Activated CD4-positive, alpha-beta T cell treated with anti-CD3 and anti-CD28 coated beads, Interleukin-10, Interleukin-2, amounts not matched to agents 100 ng/mL and 50 ng/mL, durations not matched to agents 16 hours and 8 hours (primary cell): ENCODE measurements at regions not wholly inside any gene's neighbourhood (a gene's known extent, or its start where the extent isn't known, plus 50 kb on each side); places are given as distances from the start of the nearest gene placed in this dataset.

ENCODE experiments used
- DNase-seq: peaks from one replicate; pipeline ENCODE4 v3.0.0-alpha.2; 2020

DNA sequence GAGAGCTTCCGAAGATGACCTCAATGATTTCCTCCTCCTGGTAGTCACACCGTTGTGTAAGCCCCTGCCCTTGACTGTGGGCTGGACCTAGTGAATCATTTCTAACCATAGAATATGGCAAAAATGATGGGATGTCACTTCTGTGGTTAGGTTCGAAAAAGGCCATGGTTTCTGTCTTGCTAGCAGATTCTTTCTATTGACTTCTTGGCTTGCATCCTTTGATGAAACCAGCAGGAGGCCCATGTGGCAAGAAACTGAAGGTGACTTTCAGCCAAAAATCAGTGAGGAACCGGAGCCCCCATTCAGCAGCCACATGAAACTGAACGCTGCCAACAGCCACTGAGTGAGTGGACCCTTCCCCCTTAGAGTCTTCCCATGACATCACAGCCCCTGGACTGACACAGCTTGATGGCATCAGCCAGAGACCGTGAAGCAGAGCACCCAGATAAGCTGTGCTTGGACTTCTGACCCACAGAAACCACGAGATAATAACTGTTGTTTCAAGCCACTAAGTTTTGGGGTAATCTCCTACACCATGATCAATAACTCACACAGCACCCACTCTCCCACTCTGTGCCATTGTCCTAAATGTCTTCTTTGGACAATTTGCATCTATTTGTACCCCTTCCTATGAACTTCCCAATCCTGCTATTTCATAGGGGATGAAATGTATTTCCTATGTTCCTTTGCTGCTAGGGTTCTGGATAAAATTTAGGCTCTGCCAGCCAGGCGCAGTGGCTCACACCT, 148.0 kb upstream of the STX18 start:
- DNase-seq = peak; percentile 86

GRCh38 chr4:4687935-4688727, 146.3 kb upstream of the STX18 start:
- DNase-seq = no peak

DNA sequence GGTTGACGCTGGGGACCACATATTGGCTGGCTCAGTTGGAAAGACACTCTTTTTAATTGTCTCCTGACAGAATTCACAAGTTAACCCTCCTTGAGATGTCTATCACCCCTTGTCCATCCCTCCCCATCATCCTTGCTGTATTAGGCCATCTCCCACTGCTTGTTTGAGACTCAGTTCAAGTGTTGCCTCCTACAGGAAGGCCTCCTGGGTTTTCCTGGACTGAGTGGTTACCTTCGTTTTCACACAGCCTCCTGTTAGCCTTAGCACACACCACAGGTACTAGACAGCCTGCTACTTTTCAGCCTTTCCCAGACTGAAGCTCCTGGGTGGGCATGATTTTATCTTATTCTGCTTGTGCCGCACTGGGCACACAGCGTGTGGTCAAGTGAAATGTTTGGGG, 145.3 kb upstream of the STX18 start:
- no peak for DNase-seq

- DNase-seq = no peak
Measured at GRCh38 chr4:4685810-4686795, 144.3 kb upstream of the STX18 start.

GRCh38 chr4:4681653-4682052, 139.8 kb upstream of the STX18 start:
- no peak for DNase-seq

DNA sequence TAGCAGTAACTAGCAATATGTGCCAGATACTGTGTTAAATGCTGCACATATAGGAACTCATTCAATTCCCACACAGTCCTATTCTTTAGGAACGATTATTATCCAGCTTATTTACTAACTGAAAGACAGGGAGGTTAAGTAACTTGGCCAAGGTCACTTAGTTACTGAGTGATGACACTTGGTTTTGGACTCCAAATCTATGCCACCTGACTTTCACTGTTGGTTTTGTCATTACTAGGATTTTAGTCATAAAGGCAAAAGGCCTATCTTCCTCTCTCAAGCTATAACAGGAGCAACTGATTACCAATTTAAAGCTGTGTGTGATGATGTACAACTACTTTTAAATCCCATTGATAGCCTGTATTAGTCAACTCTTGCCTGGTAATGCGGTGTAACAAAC, 138.9 kb upstream of the STX18 start:
- DNase-seq = no peak

- no peak for DNase-seq
Measured at GRCh38 chr4:4680243-4680642, 138.4 kb upstream of the STX18 start.

GRCh38 chr4:4677556-4678522, 136.0 kb upstream of the STX18 start:
- DNase-seq = peak; percentile 13

DNA sequence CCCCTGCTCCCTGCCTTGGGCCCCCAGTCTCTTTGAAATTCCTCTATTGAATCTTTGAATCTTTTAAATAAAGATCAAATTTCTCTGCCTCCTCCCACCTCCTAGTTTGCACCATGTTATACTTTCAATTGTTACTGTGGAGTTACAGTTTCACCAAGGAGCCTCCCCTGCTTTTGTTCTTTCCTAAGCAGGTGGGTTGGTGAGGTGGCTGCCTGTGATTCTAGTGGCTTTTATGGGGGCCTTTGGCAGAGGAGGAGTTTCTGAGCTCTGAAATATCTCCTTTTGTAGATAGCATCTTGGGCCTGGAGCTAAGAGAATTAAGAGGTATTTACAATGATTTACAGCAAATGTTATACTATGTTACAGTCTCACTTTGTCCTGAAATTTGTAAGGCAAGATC, 133.8 kb upstream of the STX18 start:
- DNase-seq = no peak

DNA sequence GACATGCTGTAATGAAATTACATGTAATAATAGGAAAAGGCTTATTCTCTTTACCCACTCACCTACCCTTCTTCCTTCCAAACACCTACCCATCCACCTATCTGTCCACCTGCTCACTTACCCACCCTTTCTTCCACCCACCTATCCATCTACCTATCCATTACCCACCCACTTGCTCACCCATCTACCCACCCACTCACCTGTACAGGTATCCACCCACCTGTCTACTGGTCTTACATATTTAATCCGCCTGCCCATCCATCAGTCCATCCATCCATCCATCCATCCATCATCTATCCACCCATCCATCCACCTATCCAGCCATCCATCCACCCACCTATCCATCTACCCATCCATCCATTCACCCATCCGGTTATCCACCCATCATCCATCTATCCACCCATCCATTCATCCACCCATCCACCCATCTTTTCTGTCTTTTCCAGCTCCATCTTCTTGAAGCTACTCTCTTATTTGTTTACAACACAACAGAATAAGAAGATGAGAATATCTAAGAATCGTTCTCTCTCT, 133.3 kb upstream of the STX18 start:
- DNase-seq = no peak

DNA sequence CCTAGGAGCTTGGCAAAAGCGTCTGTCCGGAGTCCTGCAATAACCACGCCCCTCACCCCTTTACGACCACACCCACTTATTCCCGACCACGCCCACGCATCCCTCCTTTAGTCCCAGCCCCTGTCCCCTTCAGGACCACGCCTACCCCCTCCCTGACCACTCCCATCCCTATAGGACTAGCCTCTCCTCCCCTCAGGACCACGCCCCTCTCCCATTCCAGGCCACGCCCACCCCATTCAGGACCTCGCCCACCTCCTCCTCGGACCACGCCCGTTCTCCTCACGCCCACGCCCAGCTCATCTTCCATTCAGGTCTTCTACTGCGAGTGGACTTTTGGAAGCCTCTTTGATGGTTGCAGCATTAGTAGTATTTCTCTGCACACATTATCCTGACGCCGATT, 131.2 kb upstream of the STX18 start:
- no peak for DNase-seq

DNA sequence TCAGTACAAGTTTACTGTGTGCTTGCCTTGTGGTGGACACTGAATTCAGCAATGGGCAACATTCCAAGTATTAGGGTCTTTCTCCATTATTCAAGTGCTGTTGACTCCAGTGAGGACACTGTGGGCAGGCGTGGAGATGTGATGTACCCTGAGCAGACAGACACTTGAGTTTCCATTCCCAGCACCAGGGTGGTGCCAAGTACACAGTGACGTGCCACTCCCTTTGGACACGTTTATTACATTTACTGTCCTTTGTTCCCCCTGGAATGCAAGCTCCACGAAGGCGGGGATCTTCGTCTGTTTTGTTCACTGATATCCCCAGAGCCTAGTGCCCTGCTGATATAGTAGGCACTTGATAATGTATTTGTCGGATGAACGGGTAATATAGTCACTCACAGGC, 130.6 kb upstream of the STX18 start:
- no peak for DNase-seq

DNA sequence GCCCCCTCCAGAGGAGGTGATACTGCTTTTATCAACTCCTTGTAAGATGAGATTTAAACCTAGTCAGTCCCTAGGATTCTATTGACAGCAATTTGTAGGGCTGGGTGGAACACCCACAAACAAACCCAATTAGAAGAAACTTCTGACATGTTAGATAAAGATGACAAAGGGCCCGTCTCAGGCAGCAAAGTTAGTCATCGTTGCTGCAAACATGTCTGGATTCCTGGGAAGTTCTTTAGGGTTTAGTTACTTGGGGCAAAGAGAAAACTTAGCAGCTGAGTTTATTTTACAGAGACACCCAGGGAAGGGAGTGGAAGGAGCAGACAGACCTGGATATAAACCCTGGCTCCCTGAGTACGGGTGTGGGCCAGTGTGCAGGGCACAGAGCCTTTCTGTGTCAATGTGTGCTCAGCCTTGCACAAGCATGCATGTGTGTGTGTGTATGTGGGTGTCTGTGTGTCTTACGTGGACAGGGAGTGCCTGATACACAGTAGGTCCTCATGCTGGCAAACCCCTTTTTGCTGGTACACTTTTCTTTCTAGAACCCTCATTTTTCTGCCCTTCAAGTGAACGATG, 130.0 kb upstream of the STX18 start:
- no peak for DNase-seq

- DNase-seq = no peak
Measured at GRCh38 chr4:4670869-4671268, 129.0 kb upstream of the STX18 start.

GRCh38 chr4:4668355-4669210, 126.7 kb upstream of the STX18 start:
- no peak for DNase-seq

GRCh38 chr4:4667622-4668081, 125.8 kb upstream of the STX18 start:
- no peak for DNase-seq

DNA sequence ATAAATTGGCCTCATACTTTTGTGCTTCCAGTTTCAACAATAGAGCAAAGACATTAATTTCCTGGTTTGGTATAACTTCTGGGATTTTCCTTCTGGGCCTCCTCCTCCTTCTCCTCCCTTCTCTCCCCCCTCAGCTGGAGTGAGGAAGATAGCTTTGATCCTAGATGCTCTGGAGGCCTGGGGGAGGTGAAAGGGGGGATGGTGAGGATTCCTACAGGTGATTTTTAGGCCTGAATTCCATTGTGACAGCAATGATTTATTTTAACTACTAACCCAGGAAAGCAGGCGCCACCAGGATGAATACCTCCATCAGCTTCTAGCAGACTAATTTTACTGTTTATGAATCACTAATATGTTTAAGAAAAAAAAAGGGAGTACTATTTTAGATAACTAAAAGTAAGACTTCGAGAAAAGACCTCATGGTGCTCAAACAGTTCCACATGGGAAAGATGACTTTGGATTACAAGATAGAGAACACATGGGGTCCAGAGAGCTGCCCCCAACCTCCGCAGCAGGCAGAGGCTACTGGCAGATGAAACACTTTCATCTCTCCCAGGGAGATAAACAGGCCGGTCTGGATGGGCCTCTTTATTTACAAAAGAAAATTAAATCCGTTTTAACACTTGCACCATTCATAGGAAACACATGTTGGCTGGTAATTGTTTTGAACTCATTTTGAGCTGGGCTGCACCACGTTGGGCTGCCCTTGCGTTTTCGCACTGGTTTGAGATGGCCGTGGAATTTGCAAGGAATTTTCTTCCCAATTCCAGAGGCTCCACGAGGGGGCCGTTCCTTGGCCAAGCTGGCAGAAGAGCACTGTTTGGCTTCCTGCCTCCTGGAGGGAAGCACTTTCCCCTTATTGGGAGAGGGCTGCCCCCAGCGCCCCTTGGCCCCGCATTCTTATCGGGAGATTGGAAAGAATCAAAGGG, 125.1 kb upstream of the STX18 start:
- no peak for DNase-seq

DNA sequence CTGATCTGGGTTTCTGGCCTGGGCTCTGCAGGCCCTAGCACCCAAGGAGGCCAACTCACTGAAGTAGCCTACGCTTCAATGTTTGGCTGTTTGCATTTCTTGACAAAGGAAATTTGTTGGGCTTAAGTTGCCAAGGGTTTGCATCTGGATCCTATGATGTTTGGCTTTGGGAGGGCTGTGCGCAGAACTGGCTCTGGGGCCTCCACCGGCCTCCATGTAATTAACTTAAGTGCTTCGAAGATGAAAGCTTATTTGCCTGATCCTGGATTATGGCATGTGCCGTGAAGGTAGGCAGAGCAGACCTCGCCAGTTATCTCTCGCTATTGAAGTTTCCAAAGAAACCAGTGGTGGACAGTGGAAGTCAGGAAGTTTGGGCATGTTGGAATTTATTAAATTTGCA, 124.3 kb upstream of the STX18 start:
- no peak for DNase-seq

DNA sequence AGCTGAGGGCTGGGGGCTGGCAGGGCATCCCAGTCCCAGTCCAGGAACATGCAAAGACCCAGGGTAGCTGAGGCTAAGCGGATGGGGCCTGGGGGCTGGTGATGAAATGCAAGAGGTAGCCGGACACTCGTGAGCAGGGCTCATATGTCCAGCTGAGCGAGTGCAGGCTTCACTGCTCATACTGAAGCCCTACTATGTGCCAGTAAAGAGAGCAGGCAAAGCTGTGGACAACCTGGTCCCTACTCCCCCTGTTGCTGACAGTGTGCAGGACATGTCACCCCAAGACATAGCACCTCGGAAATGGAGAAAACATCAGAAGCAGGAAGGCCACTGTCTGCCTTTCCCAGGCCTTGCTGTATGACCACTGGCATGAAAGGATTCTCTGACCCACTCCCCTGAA, 122.4 kb upstream of the STX18 start:
- no peak for DNase-seq
